Mononuclear cell (primary cell): ENCODE measurements at regions not wholly inside any gene's neighbourhood (a gene's known extent, or its start where the extent isn't known, plus 50 kb on each side); places are given as distances from the start of the nearest gene placed in this dataset.

Experiments used
- H3K27me3 ChIP-seq: 2 replicates; pipeline ENCODE4 v1.6.0; 2011; ENCODE audit warnings: low read length, control low read depth; ENCODE audit not compliant: insufficient read depth
- H3K4me1 ChIP-seq: 2 replicates; pipeline ENCODE4 v1.5.1; 2011; ENCODE audit warnings: mild to moderate bottlenecking, low read length, control low read depth; ENCODE audit not compliant: insufficient read depth
- H3K4me3 ChIP-seq: 2 replicates; pipeline ENCODE4 v1.5.1; 2011; ENCODE audit warnings: mild to moderate bottlenecking, low read length, moderate library complexity
- H3K9me3 ChIP-seq: 2 replicates; pipeline ENCODE4 v1.5.1; 2011; ENCODE audit warnings: low read depth, mild to moderate bottlenecking, control low read depth, low read length

- Histone ChIP-seq H3K27me3 (peaks cover 2% of the 10 kb centered on the region), H3K4me1 (no peaks in the 10 kb centered on the region), H3K4me3 (no peak overlapping the region), H3K9me3 (peaks cover 6% of the 10 kb centered on the region)
These were observed 116.5 kb downstream of the LACC1 start for GRCh38 chr13:43996221-43996620.

- Histone ChIP-seq H3K9me3 (no peaks in the 10 kb centered on the region), H3K27me3 (no peaks in the 10 kb centered on the region), H3K4me3 (no peak overlapping the region), H3K4me1 (no peaks in the 10 kb centered on the region)
These were observed 123.8 kb downstream of the LACC1 start for GRCh38 chr13:44003481-44003880.

GRCh38 chr13:44004878-44005277 lies 125.2 kb downstream of the LACC1 start:
- H3K4me1 ChIP-seq, result no peaks in the 10 kb centered on the region
- no peak overlapping the region for H3K4me3 ChIP-seq
- no peaks in the 10 kb centered on the region for H3K9me3 ChIP-seq
- no peaks in the 10 kb centered on the region for H3K27me3 ChIP-seq

GRCh38 chr13:44007451-44007850 lies 127.7 kb downstream of the LACC1 start:
- Histone ChIP-seq H3K9me3 (no peaks in the 10 kb centered on the region), H3K4me1 (no peaks in the 10 kb centered on the region), H3K4me3 (no peak overlapping the region), H3K27me3 (no peaks in the 10 kb centered on the region)

GRCh38 chr13:44011036-44011435 lies 131.3 kb downstream of the LACC1 start:
- no peak overlapping the region for H3K4me3 ChIP-seq
- H3K9me3 ChIP-seq, result no peaks in the 10 kb centered on the region
- H3K4me1 ChIP-seq, result no peaks in the 10 kb centered on the region
- no peaks in the 10 kb centered on the region for H3K27me3 ChIP-seq

GRCh38 chr13:44012910-44013757 lies 133.4 kb downstream of the LACC1 start:
- Histone ChIP-seq H3K27me3 (no peaks in the 10 kb centered on the region), H3K9me3 (no peaks in the 10 kb centered on the region), H3K4me1 (no peaks in the 10 kb centered on the region), H3K4me3 (no peak overlapping the region)

GRCh38 chr13:44013758-44014291 lies 134.1 kb downstream of the LACC1 start:
- Histone ChIP-seq H3K4me1 (no peaks in the 10 kb centered on the region), H3K27me3 (no peaks in the 10 kb centered on the region), H3K9me3 (no peaks in the 10 kb centered on the region), H3K4me3 (no peak overlapping the region)

- Histone ChIP-seq H3K4me3 (no peak overlapping the region), H3K27me3 (no peaks in the 10 kb centered on the region), H3K9me3 (no peaks in the 10 kb centered on the region), H3K4me1 (no peaks in the 10 kb centered on the region)
These were observed 134.8 kb downstream of the LACC1 start for GRCh38 chr13:44014501-44014900.

GRCh38 chr13:44015118-44015517 lies 135.4 kb downstream of the LACC1 start:
- no peaks in the 10 kb centered on the region for H3K4me1 ChIP-seq
- H3K27me3 ChIP-seq, result no peaks in the 10 kb centered on the region
- H3K9me3 ChIP-seq, result no peaks in the 10 kb centered on the region
- H3K4me3 ChIP-seq, result no peak overlapping the region

- Histone ChIP-seq H3K9me3 (no peaks in the 10 kb centered on the region), H3K27me3 (no peaks in the 10 kb centered on the region), H3K4me3 (no peak overlapping the region), H3K4me1 (no peaks in the 10 kb centered on the region)
These were observed 136.1 kb downstream of the LACC1 start for GRCh38 chr13:44015811-44016210.

GRCh38 chr13:44017756-44018309 lies 138.1 kb downstream of the LACC1 start:
- H3K4me1 ChIP-seq, result no peaks in the 10 kb centered on the region
- no peak overlapping the region for H3K4me3 ChIP-seq
- no peaks in the 10 kb centered on the region for H3K27me3 ChIP-seq
- no peaks in the 10 kb centered on the region for H3K9me3 ChIP-seq

GRCh38 chr13:44019651-44020050 lies 139.9 kb downstream of the LACC1 start:
- Histone ChIP-seq H3K27me3 (no peaks in the 10 kb centered on the region), H3K4me1 (no peaks in the 10 kb centered on the region), H3K4me3 (no peak overlapping the region), H3K9me3 (no peaks in the 10 kb centered on the region)

- Histone ChIP-seq H3K9me3 (no peaks in the 10 kb centered on the region), H3K4me3 (no peak overlapping the region), H3K4me1 (no peaks in the 10 kb centered on the region), H3K27me3 (no peaks in the 10 kb centered on the region)
These were observed 141.7 kb downstream of the LACC1 start for GRCh38 chr13:44021422-44021821.

GRCh38 chr13:44022196-44022595 lies 142.5 kb downstream of the LACC1 start:
- Histone ChIP-seq H3K27me3 (no peaks in the 10 kb centered on the region), H3K4me1 (no peaks in the 10 kb centered on the region), H3K4me3 (no peak overlapping the region), H3K9me3 (no peaks in the 10 kb centered on the region)

- Histone ChIP-seq H3K4me1 (no peaks in the 10 kb centered on the region), H3K27me3 (no peaks in the 10 kb centered on the region), H3K4me3 (no peak overlapping the region), H3K9me3 (no peaks in the 10 kb centered on the region)
These were observed 144.6 kb downstream of the LACC1 start for GRCh38 chr13:44024167-44024845.
